GM23338 (cell line): ENCODE measurements at regions not wholly inside any gene's neighbourhood (a gene's known extent, or its start where the extent isn't known, plus 50 kb on each side); places are given as distances from the start of the nearest gene placed in this dataset.

ENCODE experiments used
- ATAC-seq: fragments of 200-7000 bp; cut with Tn5 transposase; 3 replicates; pipeline ENCODE4 v1.9.1; 2020
- DNase-seq: peaks from one replicate; pipeline ENCODE4 v3.0.0-alpha.2; 2015; ENCODE audit warnings: low spot score
- H2AFZ ChIP-seq: fragments of 200-600 bp; sonication (generic); 2 replicates; pipeline ENCODE4 v1.8.0; 2016; ENCODE audit warnings: antibody characterized with exemption, mild to moderate bottlenecking, moderate library complexity
- H3F3A ChIP-seq: fragments of 200-600 bp; sonication (generic); replicated peaks from 2 replicates; pipeline ENCODE4 v1.8.0; 2017; ENCODE audit warnings: antibody characterized with exemption, mixed run types, low read depth
- H3K27ac ChIP-seq: fragments of 200-600 bp; sonication (generic); 2 replicates; pipeline ENCODE4 v1.6.1; 2016; ENCODE audit warnings: low read depth
- H3K27me3 ChIP-seq: fragments of 200-600 bp; sonication (generic); 2 replicates; pipeline ENCODE4 v1.8.0; 2016; ENCODE audit warnings: mild to moderate bottlenecking, mixed run types, moderate library complexity; ENCODE audit not compliant: insufficient read depth
- H3K36me3 ChIP-seq: fragments of 200-600 bp; sonication (generic); 2 replicates; pipeline ENCODE4 v1.8.0; 2016; ENCODE audit warnings: mild to moderate bottlenecking; ENCODE audit not compliant: insufficient read depth
- H3K4me1 ChIP-seq: fragments of 200-600 bp; sonication (generic); 2 replicates; pipeline ENCODE4 v1.8.0; 2016; ENCODE audit warnings: mild to moderate bottlenecking, moderate library complexity; ENCODE audit not compliant: insufficient read depth
- H3K4me2 ChIP-seq: fragments of 200-600 bp; sonication (generic); 2 replicates; pipeline ENCODE4 v1.7.1; 2017; ENCODE audit warnings: mixed run types
- H3K4me3 ChIP-seq: fragments of 200-600 bp; sonication (generic); 2 replicates; pipeline ENCODE4 v1.6.1; 2016; ENCODE audit warnings: mixed run types
- H3K79me2 ChIP-seq: fragments of 200-600 bp; sonication (generic); replicated peaks from 2 replicates; pipeline ENCODE4 v1.8.0; 2017; ENCODE audit warnings: mild to moderate bottlenecking; ENCODE audit not compliant: insufficient read depth
- H3K9me2 ChIP-seq: fragments of 200-600 bp; sonication (generic); 2 replicates; pipeline ENCODE4 v1.8.0; 2017; ENCODE audit not compliant: insufficient read depth
- H4K20me1 ChIP-seq: fragments of 200-600 bp; sonication (generic); replicated peaks from 2 replicates; pipeline ENCODE4 v1.8.0; 2017; ENCODE audit warnings: mild to moderate bottlenecking; ENCODE audit not compliant: insufficient read depth
- H3K27ac Mint-ChIP-seq: 2 replicates; pipeline ENCODE4 v1.8.0; 2020; ENCODE audit warnings: inconsistent platforms, mild to moderate bottlenecking, moderate library complexity, mixed read lengths
- H3K27me3 Mint-ChIP-seq: 3 replicates; pipeline ENCODE4 v1.8.0; 2022; ENCODE audit warnings: low read depth, mild to moderate bottlenecking, moderate library complexity, mixed read lengths, inconsistent platforms; ENCODE audit not compliant: insufficient read depth, poor library complexity
- H3K36me3 Mint-ChIP-seq: 3 replicates; pipeline ENCODE4 v1.8.0; 2021; ENCODE audit warnings: low read depth, mild to moderate bottlenecking, inconsistent platforms, moderate library complexity, mixed read lengths
- H3K4me1 Mint-ChIP-seq: 3 replicates; pipeline ENCODE4 v1.8.0; 2020; ENCODE audit warnings: mild to moderate bottlenecking, inconsistent platforms, mixed read lengths
- H3K4me3 Mint-ChIP-seq: 3 replicates; pipeline ENCODE4 v1.8.0; 2021; ENCODE audit warnings: moderate library complexity, mild to moderate bottlenecking, inconsistent platforms, mixed read lengths
- H3K9me3 Mint-ChIP-seq: 3 replicates; pipeline ENCODE4 v1.8.0; 2020; ENCODE audit warnings: moderate library complexity, mild to moderate bottlenecking, inconsistent platforms, mixed read lengths
- EZH2 ChIP-seq: fragments of 200-600 bp; sonication (generic); IDR thresholded peaks from one replicate; pipeline ENCODE4 v1.8.0; 2017; ENCODE audit warnings: antibody characterized with exemption, mild to moderate bottlenecking, low read depth; ENCODE audit not compliant: unreplicated experiment
- EZH2phosphoT487 ChIP-seq: fragments of 200-600 bp; sonication (generic); IDR thresholded peaks from one replicate; pipeline ENCODE4 v1.8.1; 2018; ENCODE audit warnings: antibody characterized with exemption; ENCODE audit not compliant: unreplicated experiment
- NANOG ChIP-seq: IDR thresholded peaks from 2 replicates; pipeline ENCODE4 v1.6.1; 2016; ENCODE audit warnings: antibody characterized with exemption, borderline replicate concordance
- POLR2AphosphoS5 ChIP-seq: IDR thresholded peaks from 2 replicates; pipeline ENCODE4 v1.6.1; 2016; ENCODE audit warnings: antibody characterized with exemption, low read depth
- STAT1 ChIP-seq: IDR thresholded peaks from one replicate; pipeline ENCODE4 v1.6.1; 2016; ENCODE audit warnings: antibody characterized with exemption; ENCODE audit not compliant: unreplicated experiment
- ZNF114 ChIP-seq: fragments of 250-450 bp; sonication (Bioruptor Pico); IDR thresholded peaks from 2 replicates; pipeline ENCODE4 v1.5.0; 2020; ENCODE audit warnings: mild to moderate bottlenecking, moderate library complexity
- ZNF331 ChIP-seq: fragments of 250-450 bp; sonication (Bioruptor Pico); IDR thresholded peaks from 2 replicates; pipeline ENCODE4 v1.5.0; 2020; ENCODE audit warnings: low read depth, mild to moderate bottlenecking, moderate library complexity
- TF ChIP-seq, protein P1 (sequence below): IDR thresholded peaks from one replicate; pipeline ENCODE4 v1.6.1; 2018; ENCODE audit warnings: antibody characterized with exemption; ENCODE audit not compliant: unreplicated experiment
- TF ChIP-seq, protein P2 (sequence below), 2 experiments: fragments of 200-600 bp in 1 of 2; sonication (generic) in 1 of 2; conservative IDR thresholded peaks; 2 replicates each; pipeline versions ENCODE4 v1.5.1 to v1.6.1; 2016 to 2017; ENCODE audit warnings: antibody characterized with exemption in 2 of 2, low read depth in 2 of 2, mild to moderate bottlenecking in 2 of 2, moderate library complexity in 1 of 2
- TF ChIP-seq, protein P3 (sequence below): fragments of 250-450 bp; sonication (Bioruptor Pico); IDR thresholded peaks from 2 replicates; pipeline ENCODE4 v1.5.0; 2020; ENCODE audit warnings: mild to moderate bottlenecking, moderate library complexity

DNA sequence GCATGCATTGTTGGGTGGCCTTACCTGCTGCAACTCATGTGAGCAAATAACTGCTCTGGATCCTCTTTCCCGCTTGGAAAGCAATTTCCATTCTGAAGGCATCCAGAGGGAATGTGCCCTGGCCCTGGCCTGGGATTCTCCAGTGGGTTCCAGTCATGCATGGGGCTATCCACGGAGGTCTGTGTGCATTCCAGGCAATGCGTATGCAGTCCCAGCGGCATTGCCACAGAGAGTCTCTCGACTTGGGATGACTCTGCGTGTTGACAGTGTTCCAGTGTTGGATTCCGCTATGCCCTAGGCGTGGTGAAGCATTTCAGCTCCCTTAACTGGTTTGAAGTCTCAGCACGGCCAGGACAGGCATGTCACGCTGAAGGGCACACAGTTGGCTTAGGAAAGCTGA is 113.9 kb downstream of the SNRPN start:
- Mint-ChIP-seq H3K27me3 (peaks cover 81% of the 10 kb centered on the region), H3K4me3 (no peak overlapping the region), H3K36me3 (peaks cover 100% of the 10 kb centered on the region), H3K27ac (no peak overlapping the region), H3K4me1 (no peaks in the 10 kb centered on the region), H3K9me3 (peaks cover 100% of the 10 kb centered on the region)
- Histone ChIP-seq H3F3A (0 out of 2 replicates have a peak, but pooled peaks cover 3% of the 10 kb centered on the region), H2AFZ (no peak overlapping the region), H3K27me3 (no peaks in the 10 kb centered on the region), H4K20me1 (no peaks in the 10 kb centered on the region), H3K36me3 (peaks cover 100% of the 10 kb centered on the region), H3K79me2 (no peaks in the 10 kb centered on the region; the same call in 1 of the 2 replicates), H3K9me2 (no peaks in the 10 kb centered on the region), H3K27ac (no peak overlapping the region), H3K4me3 (no peak overlapping the region), H3K4me2 (no peak overlapping the region), H3K4me1 (no peaks in the 10 kb centered on the region)
- no peak for TF ChIP-seq NANOG
- ATAC-seq (no peak), DNase-seq (no peak)

DNA sequence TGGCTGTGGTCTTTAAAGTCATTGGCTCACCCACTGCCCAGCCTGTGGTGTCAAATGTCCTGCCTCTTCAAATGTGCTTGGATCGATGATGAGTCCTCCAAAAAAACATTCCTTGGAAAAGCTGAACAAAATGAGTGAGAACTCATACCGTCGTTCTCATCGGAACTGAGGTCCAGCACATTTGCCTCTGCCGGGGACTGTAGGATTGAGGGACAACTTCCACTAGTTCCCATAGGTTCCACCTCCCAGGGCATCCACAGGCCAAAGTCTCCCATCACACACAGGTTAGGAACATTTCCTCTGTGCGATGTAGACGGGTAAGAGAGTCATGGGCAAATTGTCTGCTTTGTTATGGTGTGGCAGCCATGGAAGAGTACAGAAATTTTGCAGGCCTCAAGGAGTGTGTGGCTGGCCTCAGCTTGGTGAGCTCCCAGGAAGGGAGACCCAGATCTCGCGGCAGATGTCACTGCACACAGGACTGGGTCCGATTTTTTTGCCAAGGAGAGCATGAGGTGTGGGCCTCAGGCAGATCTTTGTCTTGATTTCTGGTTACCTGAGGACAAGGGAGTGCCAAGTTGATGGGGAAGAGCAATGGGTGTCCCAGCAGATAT is 115.7 kb downstream of the SNRPN start:
- H3K4me3 Mint-ChIP-seq, result no peak overlapping the region
- ATAC-seq (no peak), DNase-seq (no peak)
- H3K36me3 Mint-ChIP-seq, result peaks cover 100% of the 10 kb centered on the region
- no peaks in the 10 kb centered on the region for H3K27me3 ChIP-seq
- 0 out of 2 replicates have a peak, but pooled peaks cover 3% of the 10 kb centered on the region for H3F3A ChIP-seq
- no peak overlapping the region for H3K27ac ChIP-seq
- H3K36me3 ChIP-seq, result peaks cover 100% of the 10 kb centered on the region
- H3K27ac Mint-ChIP-seq, result no peak overlapping the region
- H3K79me2 ChIP-seq, result peaks cover under 1% of the 10 kb centered on the region; the same call in 1 of the 2 replicates
- peaks cover 65% of the 10 kb centered on the region for H3K27me3 Mint-ChIP-seq
- H3K4me2 ChIP-seq, result no peak overlapping the region
- H3K9me3 Mint-ChIP-seq, result peaks cover 100% of the 10 kb centered on the region
- no peaks in the 10 kb centered on the region for H4K20me1 ChIP-seq
- no peak overlapping the region for H2AFZ ChIP-seq
- H3K9me2 ChIP-seq, result peaks cover 6% of the 10 kb centered on the region; the same call in 1 of the 2 replicates
- no peaks in the 10 kb centered on the region for H3K4me1 Mint-ChIP-seq
- H3K4me3 ChIP-seq, result no peak overlapping the region
- no peaks in the 10 kb centered on the region for H3K4me1 ChIP-seq
- TF ChIP-seq, protein P1, sequence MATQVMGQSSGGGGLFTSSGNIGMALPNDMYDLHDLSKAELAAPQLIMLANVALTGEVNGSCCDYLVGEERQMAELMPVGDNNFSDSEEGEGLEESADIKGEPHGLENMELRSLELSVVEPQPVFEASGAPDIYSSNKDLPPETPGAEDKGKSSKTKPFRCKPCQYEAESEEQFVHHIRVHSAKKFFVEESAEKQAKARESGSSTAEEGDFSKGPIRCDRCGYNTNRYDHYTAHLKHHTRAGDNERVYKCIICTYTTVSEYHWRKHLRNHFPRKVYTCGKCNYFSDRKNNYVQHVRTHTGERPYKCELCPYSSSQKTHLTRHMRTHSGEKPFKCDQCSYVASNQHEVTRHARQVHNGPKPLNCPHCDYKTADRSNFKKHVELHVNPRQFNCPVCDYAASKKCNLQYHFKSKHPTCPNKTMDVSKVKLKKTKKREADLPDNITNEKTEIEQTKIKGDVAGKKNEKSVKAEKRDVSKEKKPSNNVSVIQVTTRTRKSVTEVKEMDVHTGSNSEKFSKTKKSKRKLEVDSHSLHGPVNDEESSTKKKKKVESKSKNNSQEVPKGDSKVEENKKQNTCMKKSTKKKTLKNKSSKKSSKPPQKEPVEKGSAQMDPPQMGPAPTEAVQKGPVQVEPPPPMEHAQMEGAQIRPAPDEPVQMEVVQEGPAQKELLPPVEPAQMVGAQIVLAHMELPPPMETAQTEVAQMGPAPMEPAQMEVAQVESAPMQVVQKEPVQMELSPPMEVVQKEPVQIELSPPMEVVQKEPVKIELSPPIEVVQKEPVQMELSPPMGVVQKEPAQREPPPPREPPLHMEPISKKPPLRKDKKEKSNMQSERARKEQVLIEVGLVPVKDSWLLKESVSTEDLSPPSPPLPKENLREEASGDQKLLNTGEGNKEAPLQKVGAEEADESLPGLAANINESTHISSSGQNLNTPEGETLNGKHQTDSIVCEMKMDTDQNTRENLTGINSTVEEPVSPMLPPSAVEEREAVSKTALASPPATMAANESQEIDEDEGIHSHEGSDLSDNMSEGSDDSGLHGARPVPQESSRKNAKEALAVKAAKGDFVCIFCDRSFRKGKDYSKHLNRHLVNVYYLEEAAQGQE, result no peak
- TF ChIP-seq EZH2phosphoT487 (no peak), ZNF331 (CRISPR knock-in tag) (no peak), STAT1 (no peak), POLR2AphosphoS5 (no peak), NANOG (no peak), ZNF114 (no peak), EZH2 (no peak)
- TF ChIP-seq, protein P2, sequence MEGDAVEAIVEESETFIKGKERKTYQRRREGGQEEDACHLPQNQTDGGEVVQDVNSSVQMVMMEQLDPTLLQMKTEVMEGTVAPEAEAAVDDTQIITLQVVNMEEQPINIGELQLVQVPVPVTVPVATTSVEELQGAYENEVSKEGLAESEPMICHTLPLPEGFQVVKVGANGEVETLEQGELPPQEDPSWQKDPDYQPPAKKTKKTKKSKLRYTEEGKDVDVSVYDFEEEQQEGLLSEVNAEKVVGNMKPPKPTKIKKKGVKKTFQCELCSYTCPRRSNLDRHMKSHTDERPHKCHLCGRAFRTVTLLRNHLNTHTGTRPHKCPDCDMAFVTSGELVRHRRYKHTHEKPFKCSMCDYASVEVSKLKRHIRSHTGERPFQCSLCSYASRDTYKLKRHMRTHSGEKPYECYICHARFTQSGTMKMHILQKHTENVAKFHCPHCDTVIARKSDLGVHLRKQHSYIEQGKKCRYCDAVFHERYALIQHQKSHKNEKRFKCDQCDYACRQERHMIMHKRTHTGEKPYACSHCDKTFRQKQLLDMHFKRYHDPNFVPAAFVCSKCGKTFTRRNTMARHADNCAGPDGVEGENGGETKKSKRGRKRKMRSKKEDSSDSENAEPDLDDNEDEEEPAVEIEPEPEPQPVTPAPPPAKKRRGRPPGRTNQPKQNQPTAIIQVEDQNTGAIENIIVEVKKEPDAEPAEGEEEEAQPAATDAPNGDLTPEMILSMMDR (conservative IDR thresholded peaks at IDR 0.05; ENCODE audit: low read depth in 2 of 2), result no peak
- TF ChIP-seq, protein P3, sequence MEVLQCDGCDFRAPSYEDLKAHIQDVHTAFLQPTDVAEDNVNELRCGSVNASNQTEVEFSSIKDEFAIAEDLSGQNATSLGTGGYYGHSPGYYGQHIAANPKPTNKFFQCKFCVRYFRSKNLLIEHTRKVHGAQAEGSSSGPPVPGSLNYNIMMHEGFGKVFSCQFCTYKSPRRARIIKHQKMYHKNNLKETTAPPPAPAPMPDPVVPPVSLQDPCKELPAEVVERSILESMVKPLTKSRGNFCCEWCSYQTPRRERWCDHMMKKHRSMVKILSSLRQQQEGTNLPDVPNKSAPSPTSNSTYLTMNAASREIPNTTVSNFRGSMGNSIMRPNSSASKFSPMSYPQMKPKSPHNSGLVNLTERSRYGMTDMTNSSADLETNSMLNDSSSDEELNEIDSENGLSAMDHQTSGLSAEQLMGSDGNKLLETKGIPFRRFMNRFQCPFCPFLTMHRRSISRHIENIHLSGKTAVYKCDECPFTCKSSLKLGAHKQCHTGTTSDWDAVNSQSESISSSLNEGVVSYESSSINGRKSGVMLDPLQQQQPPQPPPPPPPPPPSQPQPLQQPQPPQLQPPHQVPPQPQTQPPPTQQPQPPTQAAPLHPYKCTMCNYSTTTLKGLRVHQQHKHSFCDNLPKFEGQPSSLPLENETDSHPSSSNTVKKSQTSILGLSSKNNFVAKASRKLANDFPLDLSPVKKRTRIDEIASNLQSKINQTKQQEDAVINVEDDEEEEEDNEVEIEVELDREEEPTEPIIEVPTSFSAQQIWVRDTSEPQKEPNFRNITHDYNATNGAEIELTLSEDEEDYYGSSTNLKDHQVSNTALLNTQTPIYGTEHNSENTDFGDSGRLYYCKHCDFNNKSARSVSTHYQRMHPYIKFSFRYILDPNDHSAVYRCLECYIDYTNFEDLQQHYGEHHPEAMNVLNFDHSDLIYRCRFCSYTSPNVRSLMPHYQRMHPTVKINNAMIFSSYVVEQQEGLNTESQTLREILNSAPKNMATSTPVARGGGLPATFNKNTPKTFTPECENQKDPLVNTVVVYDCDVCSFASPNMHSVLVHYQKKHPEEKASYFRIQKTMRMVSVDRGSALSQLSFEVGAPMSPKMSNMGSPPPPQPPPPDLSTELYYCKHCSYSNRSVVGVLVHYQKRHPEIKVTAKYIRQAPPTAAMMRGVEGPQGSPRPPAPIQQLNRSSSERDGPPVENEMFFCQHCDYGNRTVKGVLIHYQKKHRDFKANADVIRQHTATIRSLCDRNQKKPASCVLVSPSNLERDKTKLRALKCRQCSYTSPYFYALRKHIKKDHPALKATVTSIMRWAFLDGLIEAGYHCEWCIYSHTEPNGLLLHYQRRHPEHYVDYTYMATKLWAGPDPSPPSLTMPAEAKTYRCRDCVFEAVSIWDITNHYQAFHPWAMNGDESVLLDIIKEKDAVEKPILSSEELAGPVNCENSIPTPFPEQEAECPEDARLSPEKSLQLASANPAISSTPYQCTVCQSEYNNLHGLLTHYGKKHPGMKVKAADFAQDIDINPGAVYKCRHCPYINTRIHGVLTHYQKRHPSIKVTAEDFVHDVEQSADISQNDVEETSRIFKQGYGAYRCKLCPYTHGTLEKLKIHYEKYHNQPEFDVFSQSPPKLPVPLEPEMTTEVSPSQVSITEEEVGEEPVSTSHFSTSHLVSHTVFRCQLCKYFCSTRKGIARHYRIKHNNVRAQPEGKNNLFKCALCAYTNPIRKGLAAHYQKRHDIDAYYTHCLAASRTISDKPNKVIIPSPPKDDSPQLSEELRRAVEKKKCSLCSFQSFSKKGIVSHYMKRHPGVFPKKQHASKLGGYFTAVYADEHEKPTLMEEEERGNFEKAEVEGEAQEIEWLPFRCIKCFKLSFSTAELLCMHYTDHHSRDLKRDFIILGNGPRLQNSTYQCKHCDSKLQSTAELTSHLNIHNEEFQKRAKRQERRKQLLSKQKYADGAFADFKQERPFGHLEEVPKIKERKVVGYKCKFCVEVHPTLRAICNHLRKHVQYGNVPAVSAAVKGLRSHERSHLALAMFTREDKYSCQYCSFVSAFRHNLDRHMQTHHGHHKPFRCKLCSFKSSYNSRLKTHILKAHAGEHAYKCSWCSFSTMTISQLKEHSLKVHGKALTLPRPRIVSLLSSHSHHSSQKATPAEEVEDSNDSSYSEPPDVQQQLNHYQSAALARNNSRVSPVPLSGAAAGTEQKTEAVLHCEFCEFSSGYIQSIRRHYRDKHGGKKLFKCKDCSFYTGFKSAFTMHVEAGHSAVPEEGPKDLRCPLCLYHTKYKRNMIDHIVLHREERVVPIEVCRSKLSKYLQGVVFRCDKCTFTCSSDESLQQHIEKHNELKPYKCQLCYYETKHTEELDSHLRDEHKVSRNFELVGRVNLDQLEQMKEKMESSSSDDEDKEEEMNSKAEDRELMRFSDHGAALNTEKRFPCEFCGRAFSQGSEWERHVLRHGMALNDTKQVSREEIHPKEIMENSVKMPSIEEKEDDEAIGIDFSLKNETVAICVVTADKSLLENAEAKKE (CRISPR knock-in tag), result no peak
